ENCODE measurements at regions not wholly inside any gene's neighbourhood (a gene's known extent, or its start where the extent isn't known, plus 50 kb on each side); places are given as distances from the start of the nearest gene placed in this dataset.

- no peaks in the 10 kb centered on the region for H3K79me2 ChIP-seq (ENCODE audit: control insufficient read depth, low read length)
- H3K27me3 ChIP-seq (ENCODE audit: control insufficient read depth, low read length): no peaks in the 10 kb centered on the region
- H3K4me3 ChIP-seq (ENCODE audit: low read length): no peak overlapping the region
- no peaks in the 10 kb centered on the region for H3K9me2 ChIP-seq (replicated peaks; ENCODE audit: control insufficient read depth, low read length)
- no peak overlapping the region for H3K4me2 ChIP-seq (ENCODE audit: low read length)
- no peaks in the 10 kb centered on the region for H3K9me3 ChIP-seq (ENCODE audit: control insufficient read depth, insufficient read depth, low read length)
- TF ChIP-seq CTCF (IDR thresholded peaks at IDR 0.05; ENCODE audit: low read depth, low read length, poor library complexity, severe bottlenecking) (no peak), EZH2phosphoT487 (IDR thresholded peaks at IDR 0.05; ENCODE audit: borderline replicate concordance, low read length) (no peak)
- H4K20me1 ChIP-seq (ENCODE audit: control insufficient read depth, insufficient read depth, low read depth, low read length): no peaks in the 10 kb centered on the region
- H3K36me3 ChIP-seq (ENCODE audit: control insufficient read depth, low read length): no peaks in the 10 kb centered on the region
- no peak overlapping the region for H3K27ac ChIP-seq (ENCODE audit: low read depth, low read length)
- H3F3A ChIP-seq (ENCODE audit: control insufficient read depth, insufficient read depth): no peaks in the 10 kb centered on the region
- no peaks in the 10 kb centered on the region for H3K4me1 ChIP-seq (ENCODE audit: control insufficient read depth, low read length)
Observed at GRCh38 chr11:112630496-112630895, 330.7 kb upstream of the NCAM1 start.

GRCh38 chr11:112631333-112631732 is 329.9 kb upstream of the NCAM1 start:
- H3K4me2 ChIP-seq (ENCODE audit: low read length): no peak overlapping the region

GRCh38 chr11:112632866-112633505 is 328.2 kb upstream of the NCAM1 start:
- Histone ChIP-seq H3K4me1 (ENCODE audit: control insufficient read depth, low read length) (no peaks in the 10 kb centered on the region), H3K4me3 (ENCODE audit: low read length) (no peak overlapping the region), H3F3A (ENCODE audit: control insufficient read depth, insufficient read depth) (no peaks in the 10 kb centered on the region), H3K27ac (ENCODE audit: low read depth, low read length) (no peak overlapping the region), H3K79me2 (ENCODE audit: control insufficient read depth, low read length) (no peaks in the 10 kb centered on the region), H3K9me2 (replicated peaks; ENCODE audit: control insufficient read depth, low read length) (no peaks in the 10 kb centered on the region), H3K36me3 (ENCODE audit: control insufficient read depth, low read length) (no peaks in the 10 kb centered on the region), H3K9me3 (ENCODE audit: control insufficient read depth, insufficient read depth, low read length) (no peaks in the 10 kb centered on the region), H3K4me2 (ENCODE audit: low read length) (no peak overlapping the region), H4K20me1 (ENCODE audit: control insufficient read depth, insufficient read depth, low read depth, low read length) (no peaks in the 10 kb centered on the region), H3K27me3 (ENCODE audit: control insufficient read depth, low read length) (no peaks in the 10 kb centered on the region)
- TF ChIP-seq CTCF (IDR thresholded peaks at IDR 0.05; ENCODE audit: low read depth, low read length, poor library complexity, severe bottlenecking) (no peak), EZH2phosphoT487 (IDR thresholded peaks at IDR 0.05; ENCODE audit: borderline replicate concordance, low read length) (no peak)

More at GRCh38 chr11:112631333-112631732, 329.9 kb upstream of the NCAM1 start:
- Histone ChIP-seq H4K20me1 (ENCODE audit: control insufficient read depth, insufficient read depth, low read depth, low read length) (no peaks in the 10 kb centered on the region), H3K27me3 (ENCODE audit: control insufficient read depth, low read length) (no peaks in the 10 kb centered on the region), H3K4me3 (ENCODE audit: low read length) (no peak overlapping the region), H3K4me1 (ENCODE audit: control insufficient read depth, low read length) (no peaks in the 10 kb centered on the region), H3K36me3 (ENCODE audit: control insufficient read depth, low read length) (no peaks in the 10 kb centered on the region), H3K79me2 (ENCODE audit: control insufficient read depth, low read length) (no peaks in the 10 kb centered on the region), H3K27ac (ENCODE audit: low read depth, low read length) (no peak overlapping the region), H3K9me2 (replicated peaks; ENCODE audit: control insufficient read depth, low read length) (no peaks in the 10 kb centered on the region), H3F3A (ENCODE audit: control insufficient read depth, insufficient read depth) (no peaks in the 10 kb centered on the region), H3K9me3 (ENCODE audit: control insufficient read depth, insufficient read depth, low read length) (no peaks in the 10 kb centered on the region)
- TF ChIP-seq EZH2phosphoT487 (IDR thresholded peaks at IDR 0.05; ENCODE audit: borderline replicate concordance, low read length): no peak
- TF ChIP-seq CTCF (IDR thresholded peaks at IDR 0.05; ENCODE audit: low read depth, low read length, poor library complexity, severe bottlenecking): no peak

All from DOHH2 (cell line).